ENCODE measurements at regions not wholly inside any gene's neighbourhood (a gene's known extent, or its start where the extent isn't known, plus 50 kb on each side); places are given as distances from the start of the nearest gene placed in this dataset.

GRCh38 chr6:166729658-166730057 is 102.6 kb upstream of the RPS6KA2 start:
- no peaks in the 10 kb centered on the region for H3K4me1 ChIP-seq
- TF ChIP-seq POLR2A (IDR thresholded peaks at IDR 0.05) (no peak), CTCF (IDR thresholded peaks at IDR 0.05) (no peak)
- H3K27ac ChIP-seq = no peak overlapping the region
- no peak overlapping the region for H3K4me3 ChIP-seq
- no peaks in the 10 kb centered on the region for H3K9me3 ChIP-seq
- WGBS, 2 donors = 79 to 84% methylated on average over 5 of the region's 5 CpGs
- DNase-seq (ENCODE audit: low spot score in 2 of 2) = no peak
- H3K36me3 ChIP-seq = no peaks in the 10 kb centered on the region
- no peaks in the 10 kb centered on the region for H3K27me3 ChIP-seq

GRCh38 chr6:166728884-166729530 is 102.0 kb upstream of the RPS6KA2 start:
- Histone ChIP-seq H3K9me3 (no peaks in the 10 kb centered on the region), H3K4me3 (no peak overlapping the region), H3K27ac (no peak overlapping the region), H3K27me3 (no peaks in the 10 kb centered on the region), H3K36me3 (no peaks in the 10 kb centered on the region), H3K4me1 (no peaks in the 10 kb centered on the region)
- TF ChIP-seq POLR2A (IDR thresholded peaks at IDR 0.05) (no peak), EP300 (IDR thresholded peaks at IDR 0.05) (no peak), CTCF (IDR thresholded peaks at IDR 0.05) (no peak)
- WGBS, 2 donors = 66 to 68% methylated on average over 7 of the region's 7 CpGs
- no peak for DNase-seq (ENCODE audit: low spot score in 2 of 2)

- TF ChIP-seq EP300 (IDR thresholded peaks at IDR 0.05) (no peak), CTCF (IDR thresholded peaks at IDR 0.05) (no peak), POLR2A (IDR thresholded peaks at IDR 0.05) (no peak)
- Histone ChIP-seq H3K4me3 (no peak overlapping the region), H3K27ac (no peak overlapping the region), H3K27me3 (no peaks in the 10 kb centered on the region), H3K36me3 (no peaks in the 10 kb centered on the region), H3K9me3 (no peaks in the 10 kb centered on the region), H3K4me1 (no peaks in the 10 kb centered on the region)
- 77% methylated on average over 7 of the region's 7 CpGs for WGBS, 2 donors
- DNase-seq (ENCODE audit: low spot score in 2 of 2) = no peak
Measured at GRCh38 chr6:166726201-166726600, 99.2 kb upstream of the RPS6KA2 start.

- no peak overlapping the region for H3K4me3 ChIP-seq
- WGBS, 2 donors = 88 to 96% methylated on average over 13 to 15 of the region's 15 CpGs
- H3K4me1 ChIP-seq = no peaks in the 10 kb centered on the region
- no peak overlapping the region for H3K27ac ChIP-seq
- TF ChIP-seq EP300 (IDR thresholded peaks at IDR 0.05) = no peak
- no peak for TF ChIP-seq CTCF (IDR thresholded peaks at IDR 0.05)
- TF ChIP-seq POLR2A (IDR thresholded peaks at IDR 0.05) = no peak
- no peaks in the 10 kb centered on the region for H3K27me3 ChIP-seq
- no peaks in the 10 kb centered on the region for H3K9me3 ChIP-seq
- no peak for DNase-seq (ENCODE audit: low spot score in 2 of 2)
- H3K36me3 ChIP-seq = no peaks in the 10 kb centered on the region
Measured at GRCh38 chr6:166725571-166725970, 98.5 kb upstream of the RPS6KA2 start.

- no peaks in the 10 kb centered on the region for H3K9me3 ChIP-seq
- 74 to 77% methylated on average over 8 of the region's 8 CpGs for WGBS, 2 donors
- H3K4me1 ChIP-seq = no peaks in the 10 kb centered on the region
- no peaks in the 10 kb centered on the region for H3K36me3 ChIP-seq
- no peak for DNase-seq (ENCODE audit: low spot score in 2 of 2)
- no peak overlapping the region for H3K27ac ChIP-seq
- TF ChIP-seq CTCF (IDR thresholded peaks at IDR 0.05) = no peak
- TF ChIP-seq POLR2A (IDR thresholded peaks at IDR 0.05) = no peak
- no peak for TF ChIP-seq EP300 (IDR thresholded peaks at IDR 0.05)
- H3K27me3 ChIP-seq = no peaks in the 10 kb centered on the region
- H3K4me3 ChIP-seq = no peak overlapping the region
Measured at GRCh38 chr6:166724576-166724975, 97.5 kb upstream of the RPS6KA2 start.

All from tibial nerve (tissue), 4 donors.